CD4-positive, alpha-beta memory T cell (primary cell): ENCODE measurements at regions not wholly inside any gene's neighbourhood (a gene's known extent, or its start where the extent isn't known, plus 50 kb on each side); places are given as distances from the start of the nearest gene placed in this dataset.
"Not testable (repeated sequence)": the region's sequence is repeated elsewhere in the genome, so short reads cannot be mapped to it uniquely, and the experiment has no call there.

Experiments used
- CTCF ChIA-PET: fragments of 350-600 bp; sonication (Branson Sonifier 250); formaldehyde crosslinking; loops from one replicate; lab custom pipeline; 2021; ENCODE audit warnings: inconsistent platforms; ENCODE audit not compliant: partially characterized antibody; lab: Charles Lee
- POLR2A ChIA-PET: fragments of 350-600 bp; sonication (Branson Sonifier 250); formaldehyde crosslinking; loops from one replicate; lab custom pipeline; 2021; ENCODE audit not compliant: partially characterized antibody; lab: Charles Lee
- DNase-seq, 5 donors: peaks; one replicate each; pipeline versions ENCODE4 v3.0.0 to v3.0.0-alpha.2; 2020 to 2022; ENCODE audit warnings: mixed read lengths in 1 of 5
- H3K27ac ChIP-seq: one replicate; pipeline ENCODE4 v1.7.0; 2013; ENCODE audit warnings: low read depth, low read length
- H3K27me3 ChIP-seq: 2 replicates; pipeline ENCODE4 v1.7.0; 2013; ENCODE audit warnings: mild to moderate bottlenecking, low read length, moderate library complexity; ENCODE audit not compliant: insufficient read depth
- H3K36me3 ChIP-seq: 2 replicates; pipeline ENCODE4 v1.7.0; 2013; ENCODE audit warnings: mild to moderate bottlenecking, low read length, moderate library complexity; ENCODE audit not compliant: insufficient read depth
- H3K4me1 ChIP-seq: 2 replicates; pipeline ENCODE4 v1.7.0; 2013; ENCODE audit warnings: mild to moderate bottlenecking, low read length, moderate library complexity; ENCODE audit not compliant: insufficient read depth
- H3K4me3 ChIP-seq, 2 donors: one replicate each; pipeline ENCODE4 v1.7.0; 2013; ENCODE audit warnings: low read length in 2 of 2, mild to moderate bottlenecking in 1 of 2
- H3K9me3 ChIP-seq, 2 donors: one replicate each; pipeline ENCODE4 v1.7.0; 2013; ENCODE audit warnings: low read length in 2 of 2, control low read depth in 1 of 2; ENCODE audit not compliant: control insufficient read depth in 1 of 2
- H3K27ac Mint-ChIP-seq, 7 donors: one replicate each; pipeline ENCODE4 v1.8.0; 2020 to 2021; ENCODE audit warnings: mixed read lengths in 7 of 7, mild to moderate bottlenecking in 6 of 7, inconsistent platforms in 3 of 7, moderate library complexity in 3 of 7
- H3K27me3 Mint-ChIP-seq, 2 donors: one replicate each; pipeline ENCODE4 v1.8.0; 2020 to 2021; ENCODE audit warnings: mixed read lengths in 2 of 2
- H3K36me3 Mint-ChIP-seq, 2 donors: one replicate each; pipeline ENCODE4 v1.8.0; 2020 to 2021; ENCODE audit warnings: mixed read lengths in 2 of 2, inconsistent platforms in 1 of 2, mild to moderate bottlenecking in 1 of 2
- H3K4me1 Mint-ChIP-seq, 4 donors: one replicate each; pipeline ENCODE4 v1.8.0; 2020 to 2021; ENCODE audit warnings: mixed read lengths in 4 of 4, mild to moderate bottlenecking in 1 of 4
- H3K4me3 Mint-ChIP-seq, 8 donors: one replicate each; pipeline ENCODE4 v1.8.0; 2020 to 2021; ENCODE audit warnings: mixed read lengths in 8 of 8, mild to moderate bottlenecking in 7 of 8, moderate library complexity in 6 of 8, inconsistent platforms in 3 of 8
- H3K9me3 Mint-ChIP-seq, 8 donors: one replicate each; pipeline ENCODE4 v1.8.0; 2020 to 2021; ENCODE audit warnings: mixed read lengths in 8 of 8, mild to moderate bottlenecking in 5 of 8, inconsistent platforms in 3 of 8, moderate library complexity in 1 of 8
- intact Hi-C: fragments of 100-400 bp; cut with micrococcal nuclease; formaldehyde crosslinking; loops from one replicate; pipeline ENCODE4 v1.15.1; 2023

- peaks cover 28 to 44% of the 10 kb centered on the region in 2 donors for H3K36me3 Mint-ChIP-seq
- H3K36me3 ChIP-seq: no peaks in the 10 kb centered on the region
- peaks cover 0 to 3% (median 0%) of the 10 kb centered on the region in 8 donors for H3K9me3 Mint-ChIP-seq
- ChIA-PET POLR2A (interaction anchor here (0.7 to 3.2 kb wide), 18 partner anchors 9 to 191 kb away, joined by 3 to 18 read pairs (median 4); partner anchors contain the start of genes ASF1A and CEP85L), CTCF (interaction anchor here (0.8 to 6.0 kb wide), 11 partner anchors 8 to 141 kb away, joined by 3 to 26 read pairs (median 6); no protein-coding TSS in a partner anchor)
- intact Hi-C loops: no loop called here
- no peaks in the 10 kb centered on the region for H3K27me3 Mint-ChIP-seq
- H3K27ac Mint-ChIP-seq: peak overlapping the region; percentile 91 to 98 (median 92)
- H3K4me3 Mint-ChIP-seq: peak overlapping the region; percentile 88 to 99 (median 92)
- H3K4me1 Mint-ChIP-seq: peaks cover 41 to 85% (median 63%) of the 10 kb centered on the region in 4 donors
- DNase-seq: peak in 3 of 5 donors; percentile 33 to 50 (median 36)
- H3K9me3 ChIP-seq: no peaks in the 10 kb centered on the region
- H3K4me1 ChIP-seq: peaks cover 67% of the 10 kb centered on the region
- H3K27me3 ChIP-seq: no peaks in the 10 kb centered on the region
- H3K4me3 ChIP-seq: peak overlapping the region; percentile 36 to 42
- H3K27ac ChIP-seq: peak overlapping the region; percentile 44
These were observed 54.4 kb upstream of the CEP85L start for GRCh38 chr6:118705544-118706491.

GRCh38 chr6:118704915-118705314 is 53.5 kb upstream of the CEP85L start:
- peaks cover 0 to 3% (median 0%) of the 10 kb centered on the region in 8 donors for H3K9me3 Mint-ChIP-seq
- CTCF ChIA-PET: interaction anchor here (1.5 to 6.0 kb wide), 5 partner anchors 21 to 140 kb away, joined by 3 to 26 read pairs (median 7); no protein-coding TSS in a partner anchor
- no peaks in the 10 kb centered on the region for H3K36me3 ChIP-seq
- peaks cover 40 to 85% (median 63%) of the 10 kb centered on the region in 4 donors for H3K4me1 Mint-ChIP-seq
- H3K36me3 Mint-ChIP-seq: peaks cover 37 to 52% of the 10 kb centered on the region in 2 donors
- H3K4me3 Mint-ChIP-seq: peak overlapping the region; percentile 64 to 99 (median 92)
- no peaks in the 10 kb centered on the region for H3K9me3 ChIP-seq
- H3K27me3 ChIP-seq: no peaks in the 10 kb centered on the region
- POLR2A ChIA-PET: interaction anchor here (0.7 to 3.2 kb wide), 6 partner anchors 17 to 192 kb away, joined by 3 to 18 read pairs (median 3); partner anchors contain the start of gene ASF1A
- H3K4me3 ChIP-seq: peak overlapping the region in 1 of 2 donors; percentile 6
- no peaks in the 10 kb centered on the region for H3K27me3 Mint-ChIP-seq
- H3K4me1 ChIP-seq: peaks cover 67% of the 10 kb centered on the region
- intact Hi-C loops: no loop called here
- peak overlapping the region; percentile 83 to 95 (median 91) for H3K27ac Mint-ChIP-seq
- peak overlapping the region; percentile 44 for H3K27ac ChIP-seq
- DNase-seq: no peak

- peaks cover 66% of the 10 kb centered on the region for H3K4me1 ChIP-seq
- H3K9me3 Mint-ChIP-seq, H3K4me3 Mint-ChIP-seq, H3K4me3 ChIP-seq, intact Hi-C loops, H3K27me3 Mint-ChIP-seq, H3K27ac ChIP-seq, H3K36me3 ChIP-seq, DNase-seq, H3K27me3 ChIP-seq, H3K9me3 ChIP-seq: not testable (repeated sequence)
- peaks cover 57 to 62% of the 10 kb centered on the region in 2 donors for H3K36me3 Mint-ChIP-seq
- POLR2A ChIA-PET: interaction anchor here (6.4 kb wide), 1 partner anchor 8 kb away, joined by 62 read pairs; no protein-coding TSS in a partner anchor
- CTCF ChIA-PET: interaction anchor here (0.8 to 1.4 kb wide), 2 partner anchors 8 to 11 kb away, joined by 3 read pairs; no protein-coding TSS in a partner anchor
- peaks cover 46 to 82% (median 64%) of the 10 kb centered on the region in 4 donors for H3K4me1 Mint-ChIP-seq
- peak overlapping the region in 3 of 7 donors; percentile 7 to 18 (median 7) for H3K27ac Mint-ChIP-seq
These were observed 49.9 kb upstream of the CEP85L start for GRCh38 chr6:118701260-118701659.
